AG04449 (cell line): ENCODE measurements at regions not wholly inside any gene's neighbourhood (a gene's known extent, or its start where the extent isn't known, plus 50 kb on each side); places are given as distances from the start of the nearest gene placed in this dataset.

Experiments used
- CTCF ChIA-PET: fragments of 350-600 bp; formaldehyde crosslinking; extraction: SDS; loops from one replicate; lab custom pipeline; 2021; ENCODE audit warnings: antibody characterized with exemption; lab: Yijun Ruan, JAX
- POLR2A ChIA-PET: fragments of 400-600, 350-600 bp; formaldehyde crosslinking; extraction: SDS; loops from one replicate; lab custom pipeline; 2020; ENCODE audit warnings: antibody characterized with exemption, inconsistent platforms; lab: Yijun Ruan, JAX
- DNase-seq: peaks from one replicate; pipeline ENCODE4 v3.0.0-alpha.2; 2010; ENCODE audit warnings: low read depth, low spot score
- H3K4me3 ChIP-seq: 2 replicates; pipeline ENCODE4 v1.5.1; 2011; ENCODE audit warnings: low read depth, mild to moderate bottlenecking, control low read depth, low read length
- CTCF ChIP-seq: IDR thresholded peaks from one replicate; pipeline ENCODE4 v1.5.1; 2011; ENCODE audit warnings: mild to moderate bottlenecking, moderate library complexity, low read length, control low read depth, inconsistent platforms; ENCODE audit not compliant: insufficient read depth; ENCODE audit errors: missing control alignments

DNA sequence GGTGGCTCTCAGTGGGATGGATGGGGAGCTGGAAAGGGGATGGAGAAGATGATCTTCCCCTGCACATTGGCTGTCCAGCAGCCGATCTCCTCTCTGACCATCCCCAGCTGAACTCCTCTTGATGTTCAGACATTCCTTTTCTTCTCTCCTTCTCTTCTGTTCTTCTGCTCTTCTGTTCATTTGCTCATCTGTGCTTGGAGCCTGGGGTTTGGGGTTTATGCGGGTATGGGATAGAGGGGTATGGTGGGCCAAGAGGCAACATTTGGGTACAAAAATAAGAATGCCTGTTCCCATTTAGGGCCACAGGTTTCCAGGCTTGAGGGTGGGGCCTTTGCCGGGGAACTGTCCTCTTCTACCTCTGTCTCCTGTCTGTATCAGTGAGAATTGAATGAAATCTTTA lies 205.4 kb upstream of the XYLT1 start:
- no peak for TF ChIP-seq CTCF
- no peak for DNase-seq
- ChIA-PET POLR2A (no interaction called here), CTCF (no interaction called here)
- H3K4me3 ChIP-seq, result no peak overlapping the region

DNA sequence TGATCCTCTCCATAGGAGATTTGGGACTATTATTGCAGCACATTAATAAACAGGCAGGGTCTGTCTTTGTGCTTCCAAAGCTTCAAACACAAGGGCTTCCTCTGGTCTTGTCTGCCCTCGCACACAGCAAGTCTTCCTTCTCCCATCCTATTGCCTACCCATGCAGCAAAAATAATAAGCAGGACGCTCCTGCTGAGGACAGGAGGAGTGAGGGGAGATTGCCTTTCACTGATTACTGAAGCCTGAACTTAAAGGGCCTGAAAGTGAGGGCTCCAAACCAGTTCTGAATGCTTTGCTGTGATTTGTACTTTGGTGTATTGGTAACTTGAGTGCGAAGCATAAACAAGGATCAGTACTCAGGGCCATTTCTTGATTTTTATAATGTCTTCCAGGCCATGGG lies 197.6 kb upstream of the XYLT1 start:
- POLR2A ChIA-PET, result no interaction called here
- no peak for TF ChIP-seq CTCF
- DNase-seq, result no peak
- CTCF ChIA-PET, result interaction anchor here (0.9 kb wide), 1 partner anchor 14 kb away, joined by 3 read pairs; no protein-coding TSS in a partner anchor
- no peak overlapping the region for H3K4me3 ChIP-seq

DNA sequence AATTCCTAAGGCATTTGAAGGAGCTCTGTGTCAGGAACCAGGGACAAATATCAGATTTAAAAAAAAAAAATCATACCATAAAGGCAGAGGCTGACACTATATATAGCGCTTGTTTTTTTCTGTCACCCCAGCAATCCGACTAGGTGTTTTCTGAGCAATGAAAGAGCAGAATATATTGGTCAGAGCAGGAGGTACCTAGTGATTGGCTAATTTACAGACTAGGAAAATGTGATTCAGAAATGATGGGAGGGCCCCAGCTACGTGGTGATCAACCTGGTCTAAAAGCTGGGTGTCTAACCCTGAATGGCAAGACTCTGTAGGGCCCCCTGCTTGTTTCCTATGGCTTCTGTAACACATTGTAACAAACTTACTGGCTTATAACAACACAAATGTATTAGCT lies 195.5 kb upstream of the XYLT1 start:
- POLR2A ChIA-PET, result no interaction called here
- TF ChIP-seq CTCF, result no peak
- no peak for DNase-seq
- CTCF ChIA-PET, result interaction anchor here (0.9 kb wide), 1 partner anchor 88 kb away, joined by 3 read pairs; no protein-coding TSS in a partner anchor
- H3K4me3 ChIP-seq, result no peak overlapping the region

DNA sequence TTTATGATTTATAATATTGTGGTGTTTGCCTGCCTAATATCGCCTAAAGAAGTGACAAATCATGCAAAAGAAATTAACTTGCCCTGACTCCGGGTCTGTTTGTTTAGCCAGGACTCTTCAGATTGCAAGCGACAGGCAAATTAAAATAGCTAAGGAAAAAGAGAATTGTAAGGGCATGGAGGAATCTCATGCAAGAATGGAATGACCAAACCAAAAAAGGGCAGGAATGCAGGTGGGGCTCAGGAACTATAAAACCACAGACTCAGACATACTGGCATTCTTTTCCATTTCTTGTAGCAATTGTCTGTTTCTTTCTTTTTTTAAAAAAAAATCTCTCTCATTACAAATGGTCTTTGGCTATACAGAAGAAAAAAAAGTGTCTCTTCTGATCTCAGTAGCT lies 188.1 kb upstream of the XYLT1 start:
- H3K4me3 ChIP-seq, result no peak overlapping the region
- ChIA-PET CTCF (no interaction called here), POLR2A (no interaction called here)
- DNase-seq, result no peak
- TF ChIP-seq CTCF, result no peak

DNA sequence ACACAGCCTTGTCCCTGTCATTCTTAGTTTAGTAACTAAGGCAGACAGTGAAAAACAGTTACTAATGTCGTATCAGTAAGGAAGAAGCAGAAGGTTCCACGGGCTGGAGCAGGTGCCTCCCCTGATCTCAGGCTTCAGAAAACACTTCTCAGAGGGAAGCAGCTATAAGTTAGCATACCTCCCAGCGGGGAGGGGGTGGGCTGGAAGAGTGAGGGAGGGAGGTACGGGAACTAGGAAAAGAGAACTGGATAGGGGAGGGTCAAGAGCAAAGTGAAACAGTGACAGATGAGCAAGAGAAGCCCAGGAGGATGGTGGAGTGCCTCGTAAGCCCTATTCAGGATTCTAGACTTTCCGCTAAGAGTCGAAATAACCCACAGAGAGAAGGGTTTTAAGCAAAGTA lies 186.3 kb upstream of the XYLT1 start:
- no peak for DNase-seq
- ChIA-PET CTCF (no interaction called here), POLR2A (no interaction called here)
- no peak for TF ChIP-seq CTCF
- H3K4me3 ChIP-seq, result no peak overlapping the region

DNA sequence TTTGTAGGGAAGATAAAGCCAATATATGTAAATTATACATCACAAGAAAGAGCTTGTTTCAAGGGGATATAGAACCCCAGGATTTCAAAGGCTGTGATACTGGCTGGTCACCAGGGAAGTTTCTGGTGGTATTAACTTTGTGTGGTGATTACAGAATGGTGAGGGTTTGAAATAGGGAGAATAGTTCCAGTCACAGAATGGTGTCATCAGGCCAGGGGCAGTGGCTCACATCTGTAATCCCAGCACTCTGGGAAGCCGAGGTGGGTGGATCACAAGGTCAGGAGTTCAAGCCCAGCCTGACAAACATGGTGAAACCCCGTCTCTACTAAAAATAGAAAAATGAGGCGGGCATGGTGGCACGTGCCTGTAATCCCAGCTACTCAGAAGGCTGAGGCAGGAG lies 183.8 kb upstream of the XYLT1 start:
- POLR2A ChIA-PET, result no interaction called here
- CTCF ChIA-PET, result interaction anchor here (1.0 kb wide), 1 partner anchor 14 kb away, joined by 3 read pairs; no protein-coding TSS in a partner anchor
- TF ChIP-seq CTCF, result no peak
- H3K4me3 ChIP-seq, result no peak overlapping the region
- no peak for DNase-seq
